Stimulated activated CD4-positive, alpha-beta T cell treated with anti-CD3 and anti-CD28 coated beads, Interleukin-4, amount 100 ng/mL, for 48 hours (primary cell): ENCODE measurements at regions not wholly inside any gene's neighbourhood (a gene's known extent, or its start where the extent isn't known, plus 50 kb on each side); places are given as distances from the start of the nearest gene placed in this dataset.
A peak's percentile ranks its signal among the peaks of the same experiment; 100 is the strongest.
"Not testable (repeated sequence)": the region's sequence is repeated elsewhere in the genome, so short reads cannot be mapped to it uniquely, and the experiment has no call there.

Experiments
- DNase-seq, 2 donors: peaks; one replicate each; pipeline ENCODE4 v3.0.0-alpha.2; 2020; ENCODE audit warnings: low read depth in 2 of 2

DNA sequence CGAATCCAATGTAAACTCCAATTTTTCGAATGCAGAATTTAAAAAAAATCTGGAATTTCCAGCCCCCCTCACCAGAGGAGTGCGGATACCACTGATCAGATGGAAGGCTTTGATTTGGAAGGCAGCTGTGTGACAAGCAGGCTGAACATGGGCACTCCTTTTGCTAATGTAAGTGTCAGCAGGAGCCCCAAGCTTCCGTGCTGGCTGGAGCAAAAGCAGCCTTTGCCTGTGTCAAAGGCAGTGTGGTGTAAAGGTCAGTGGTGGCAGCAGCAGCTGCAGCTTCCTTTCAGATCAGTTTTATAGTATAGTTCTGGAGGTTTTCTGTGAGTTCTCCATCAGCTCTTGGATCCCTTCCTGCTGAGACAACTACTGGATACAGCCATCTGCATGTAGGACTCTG, 259.9 kb downstream of the CTH start:
- no peak for DNase-seq

DNA sequence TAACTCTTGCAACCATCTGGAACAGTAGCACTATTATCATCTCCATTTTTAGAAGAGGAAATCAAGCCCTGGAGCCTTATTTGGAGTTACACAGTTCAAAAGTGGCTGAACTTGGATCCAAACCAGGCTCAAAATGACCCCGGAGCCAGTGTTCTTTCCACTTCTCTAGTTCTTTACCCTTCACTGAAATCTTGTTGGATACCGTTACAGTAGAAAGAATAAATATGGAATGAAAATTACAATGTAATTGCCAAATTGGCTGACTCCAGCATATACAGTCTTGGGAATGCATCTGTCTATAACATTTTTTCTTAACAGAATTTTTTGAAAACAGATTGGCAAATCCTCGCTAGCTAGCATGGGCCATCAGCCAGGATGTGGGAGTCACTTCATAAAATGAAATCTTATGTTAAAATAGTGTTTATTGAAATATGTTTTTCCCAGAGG, 261.4 kb downstream of the CTH start:
- DNase-seq: no peak

DNA sequence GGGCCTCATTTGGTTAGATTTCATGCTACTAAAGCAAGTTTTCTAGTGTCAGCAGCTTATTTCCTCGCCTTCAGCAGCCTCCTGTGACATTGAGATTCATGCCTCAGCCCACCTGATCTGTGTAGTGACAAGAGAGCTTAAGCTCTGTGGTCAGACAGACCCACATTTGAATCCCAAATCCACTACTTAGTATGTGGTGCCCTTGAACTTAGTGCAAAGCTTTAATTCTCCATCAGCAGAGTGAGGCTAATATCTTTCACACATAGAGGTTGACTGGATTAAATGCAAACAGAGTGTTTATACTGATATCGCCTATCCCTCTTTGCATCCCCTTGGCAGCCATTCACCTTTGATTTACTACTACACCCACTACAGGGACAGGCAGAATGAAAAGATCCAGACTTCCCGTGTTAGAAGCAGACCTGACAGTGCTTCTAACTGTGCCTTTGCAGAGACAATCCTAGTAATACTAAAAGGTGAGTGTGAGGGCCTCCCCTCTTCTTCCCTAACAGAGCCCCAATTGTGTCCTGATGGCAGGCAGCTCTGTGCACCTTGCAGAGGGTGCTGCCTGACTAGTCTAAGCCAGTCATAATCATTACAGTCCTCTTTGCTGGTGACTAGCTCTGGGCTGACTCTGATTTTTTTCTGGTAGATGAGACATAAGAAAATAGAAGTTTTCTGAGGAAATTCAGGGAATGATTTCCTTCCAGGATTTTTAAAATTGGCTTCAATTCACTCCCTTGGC, 264.0 kb downstream of the CTH start:
- DNase-seq: no peak

DNA sequence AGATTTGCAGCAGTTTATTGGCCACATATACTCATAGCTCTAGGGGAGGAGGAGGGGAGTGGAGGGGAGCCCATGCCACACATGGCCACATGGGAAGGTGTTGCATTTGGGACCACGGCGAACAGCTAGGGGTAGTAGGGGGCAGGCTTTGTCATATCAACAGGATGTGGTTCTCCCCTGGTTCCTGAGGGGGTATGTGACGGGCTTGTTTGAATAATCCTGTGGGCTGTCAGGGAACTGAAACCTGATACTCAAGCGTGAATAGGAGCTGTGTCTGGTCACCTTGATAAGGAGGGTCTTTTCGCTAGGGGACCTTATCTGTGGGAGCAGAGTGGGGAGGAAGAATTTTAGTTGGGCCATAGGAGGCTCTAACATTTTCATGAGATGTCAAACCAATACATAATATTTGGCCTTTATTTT, 264.7 kb downstream of the CTH start:
- no peak for DNase-seq

DNA sequence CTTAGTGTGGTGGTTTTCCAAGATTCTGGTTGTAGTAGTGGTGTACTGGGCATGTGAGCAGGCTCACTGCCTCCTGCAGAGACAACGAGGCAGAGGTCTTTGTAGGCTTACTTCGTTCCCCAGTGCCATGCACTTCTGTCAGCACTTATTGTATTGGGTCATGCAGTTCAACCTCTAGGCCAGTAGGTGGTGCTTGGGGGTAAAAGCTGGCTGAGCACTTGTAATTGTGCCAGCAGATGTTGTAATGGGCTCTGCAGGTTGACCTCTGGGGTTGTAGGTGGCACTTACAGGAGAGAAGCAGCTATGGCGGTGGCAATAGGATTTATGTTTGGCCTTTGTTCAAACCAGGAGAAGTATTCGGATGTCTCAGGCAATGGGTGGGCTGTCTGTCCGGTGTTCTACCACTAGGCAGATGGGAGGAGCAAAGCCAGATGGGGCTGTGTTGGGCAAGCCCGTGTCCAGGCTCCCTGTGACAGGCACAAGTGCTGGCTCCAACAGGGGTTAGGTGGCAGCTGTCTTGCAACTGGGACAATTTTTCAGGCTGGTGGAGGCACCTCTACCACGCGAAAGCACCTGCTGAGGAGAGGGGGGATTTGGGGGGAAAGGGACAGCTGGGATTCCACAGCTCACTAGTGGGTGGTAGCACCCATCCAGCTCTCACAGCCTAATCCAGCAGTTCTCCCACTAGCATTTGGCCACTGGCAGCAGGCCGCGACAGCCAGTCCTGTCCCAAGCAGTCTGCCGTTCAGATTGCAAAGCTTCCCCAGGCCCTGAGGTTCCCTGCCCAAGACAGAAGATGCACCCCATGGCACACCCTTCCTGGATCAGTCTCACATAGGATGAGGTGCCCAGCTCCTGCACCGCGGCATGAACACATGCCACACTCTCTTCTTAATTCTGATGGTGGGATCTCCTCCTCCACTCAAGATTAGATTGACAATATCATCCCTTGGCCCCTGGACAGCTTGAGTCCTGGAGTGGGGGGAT, 274.5 kb downstream of the CTH start:
- DNase-seq: peak; percentile 15 to 21

DNA sequence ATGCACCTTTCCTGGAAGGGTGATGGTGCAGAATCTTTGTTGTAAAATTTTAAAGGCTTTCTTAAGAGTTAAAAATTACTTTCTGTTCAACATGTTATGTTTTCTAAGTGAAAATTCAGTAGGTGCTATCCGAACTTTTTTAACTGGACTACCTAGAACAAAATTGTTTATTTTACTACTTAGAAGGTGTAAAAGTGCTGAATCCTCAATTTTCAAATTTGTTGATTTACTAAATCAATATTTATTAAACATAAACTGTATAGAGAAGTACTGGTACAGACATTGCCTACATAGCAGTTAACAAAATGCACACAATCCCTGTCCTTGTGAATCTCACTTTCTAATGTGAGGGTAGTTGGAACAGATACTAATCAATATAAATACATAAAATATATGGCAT, 277.5 kb downstream of the CTH start:
- DNase-seq: no peak

DNA sequence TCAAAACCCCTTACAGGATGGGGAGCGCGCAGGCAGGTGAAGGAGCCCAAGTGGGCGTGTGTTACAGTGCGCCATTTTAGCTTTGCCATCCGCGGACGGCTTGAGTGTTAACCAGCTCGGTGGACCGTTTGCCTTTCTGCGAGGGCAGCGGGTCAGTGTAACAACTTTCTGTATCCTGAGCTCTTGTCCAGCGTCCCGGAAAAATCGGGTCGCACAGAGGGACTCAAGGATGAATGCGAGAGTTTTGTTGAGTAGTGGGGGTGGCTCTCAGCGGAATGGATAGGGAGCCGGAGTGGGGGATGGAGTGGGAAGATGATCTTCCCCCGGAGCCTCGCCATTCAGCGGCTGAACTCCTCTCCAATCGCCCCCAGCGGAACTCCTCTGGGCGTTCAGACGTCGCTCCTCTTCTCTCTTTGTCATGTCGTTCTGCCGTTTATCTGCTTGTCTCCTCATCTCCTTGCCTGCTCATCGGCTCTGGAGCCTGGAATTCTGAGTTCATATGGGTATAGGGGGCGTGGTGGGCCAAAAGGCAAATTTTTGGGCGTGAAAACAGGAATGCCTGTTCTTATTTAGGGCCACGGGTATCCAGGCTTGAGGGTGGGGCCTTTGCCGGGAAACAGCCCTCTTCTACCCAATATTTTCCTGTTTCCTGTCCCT, 295.4 kb downstream of the CTH start:
- DNase-seq: no peak

DNA sequence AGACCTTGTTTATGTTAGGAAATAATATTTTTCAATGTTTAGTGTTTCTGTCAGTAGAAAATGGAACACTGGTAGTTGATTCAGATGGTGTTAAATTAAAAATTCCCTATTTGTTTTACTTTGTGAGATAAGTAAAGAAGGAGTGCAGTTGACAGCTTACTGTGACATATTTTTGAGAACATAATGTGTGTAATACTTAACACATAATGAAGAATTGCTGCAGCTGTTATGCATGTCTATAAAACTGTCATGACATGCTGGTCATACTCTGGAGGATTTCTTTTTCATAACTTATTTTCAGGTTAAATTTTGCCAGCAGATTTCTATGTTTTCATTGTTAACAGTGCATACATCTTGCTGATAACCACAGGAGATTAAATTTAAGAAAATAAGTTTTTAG, 296.1 kb downstream of the CTH start:
- no peak for DNase-seq

DNA sequence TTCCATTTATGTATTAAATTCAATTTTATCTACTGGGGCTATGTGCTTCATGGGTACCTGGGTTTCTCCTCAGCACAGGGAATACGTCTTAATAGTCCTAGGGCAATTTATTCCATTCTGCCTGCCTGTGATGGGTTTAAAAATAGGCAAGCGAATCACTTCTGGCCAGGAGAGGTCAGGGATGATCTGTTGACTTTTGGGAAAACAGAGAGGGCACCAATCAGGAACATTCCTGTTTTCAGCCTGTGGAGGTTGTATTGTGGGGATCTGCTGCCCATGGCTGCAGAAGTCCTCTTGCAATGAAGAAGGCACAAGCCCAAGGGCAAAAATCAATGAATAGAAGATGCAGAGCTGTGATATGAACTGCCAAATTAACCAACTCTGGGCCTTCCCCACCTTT, 303.1 kb downstream of the CTH start:
- no peak for DNase-seq

DNA sequence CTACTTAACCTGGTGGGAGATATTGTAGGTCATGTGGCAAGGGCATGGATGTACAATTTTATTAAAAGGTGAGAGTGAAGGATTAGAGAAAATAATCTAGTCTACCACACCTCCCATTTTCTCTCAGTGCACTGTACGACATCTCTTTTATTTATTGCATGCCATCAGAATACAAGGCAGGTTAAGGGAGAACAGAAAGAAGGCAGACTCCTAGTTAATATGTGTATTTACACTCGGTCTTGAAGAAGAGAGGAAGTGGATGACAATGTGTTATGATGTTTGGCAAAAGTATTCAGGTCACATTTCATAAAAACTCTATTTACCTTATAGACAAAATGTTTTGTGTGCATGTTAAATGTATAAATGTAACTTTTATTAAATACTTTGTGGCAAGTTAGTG, 306.1 kb downstream of the CTH start:
- no peak for DNase-seq

DNA sequence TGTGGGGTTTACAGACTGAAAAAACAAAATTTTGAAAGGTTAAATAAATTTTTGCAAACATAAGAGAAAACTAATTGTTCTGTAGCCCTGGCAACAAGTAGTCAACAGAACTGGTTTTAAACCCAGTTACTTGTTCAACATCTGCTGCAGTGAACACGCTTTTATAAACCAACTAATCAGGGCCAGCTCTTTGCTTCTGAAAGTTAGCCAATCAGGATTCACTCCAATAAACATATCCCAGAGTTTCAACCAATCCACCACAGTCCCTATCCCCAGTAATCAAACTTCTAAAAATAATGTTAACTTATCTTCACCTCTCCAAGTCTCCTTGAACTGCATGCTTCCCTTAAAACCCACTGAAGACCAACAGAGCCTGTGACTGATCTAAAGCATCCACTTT, 306.6 kb downstream of the CTH start:
- DNase-seq: no peak

DNA sequence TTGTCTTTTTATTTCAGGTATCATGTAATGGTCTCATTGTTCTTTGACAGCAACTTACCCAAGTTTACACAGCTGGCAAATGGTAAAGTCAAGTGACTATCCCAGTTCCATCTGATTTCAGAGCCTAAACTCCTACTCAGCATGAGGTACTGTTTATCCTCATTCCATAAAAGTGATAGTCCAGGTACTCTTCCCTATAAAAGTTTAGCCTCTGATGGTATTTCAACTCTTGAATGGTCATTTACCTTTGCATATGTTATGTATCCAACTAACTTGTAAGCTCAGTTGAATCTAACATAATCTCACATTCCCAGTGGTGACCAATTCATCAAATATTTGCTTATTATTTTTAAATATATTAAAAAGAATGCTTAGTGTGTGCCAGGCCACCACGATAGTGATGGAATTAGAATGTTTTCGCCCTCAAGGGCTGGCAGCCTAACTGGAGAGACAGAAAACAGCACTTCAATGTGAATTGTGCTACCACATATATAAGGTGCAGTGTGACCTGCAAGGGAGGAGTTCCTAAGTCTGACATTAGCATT, 307.1 kb downstream of the CTH start:
- no peak for DNase-seq

DNA sequence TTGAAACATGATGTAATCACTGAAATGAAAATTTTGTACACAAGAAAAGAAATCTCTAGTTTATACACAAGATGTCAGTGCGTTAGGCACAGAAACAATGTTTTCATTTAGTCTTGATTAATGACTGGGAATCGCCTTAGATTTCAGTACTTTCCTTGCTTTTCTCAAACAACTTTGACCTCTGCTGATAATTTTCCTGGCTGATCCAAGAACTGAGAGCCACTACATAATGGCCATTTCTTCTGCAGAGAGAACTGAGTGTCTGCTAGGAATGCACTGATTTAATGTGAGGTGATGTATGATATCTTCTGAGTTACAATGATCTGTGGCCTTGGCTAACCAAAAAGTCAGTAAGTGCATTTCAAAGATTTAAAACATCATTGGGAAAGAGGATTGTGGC, 308.1 kb downstream of the CTH start:
- DNase-seq: no peak

DNA sequence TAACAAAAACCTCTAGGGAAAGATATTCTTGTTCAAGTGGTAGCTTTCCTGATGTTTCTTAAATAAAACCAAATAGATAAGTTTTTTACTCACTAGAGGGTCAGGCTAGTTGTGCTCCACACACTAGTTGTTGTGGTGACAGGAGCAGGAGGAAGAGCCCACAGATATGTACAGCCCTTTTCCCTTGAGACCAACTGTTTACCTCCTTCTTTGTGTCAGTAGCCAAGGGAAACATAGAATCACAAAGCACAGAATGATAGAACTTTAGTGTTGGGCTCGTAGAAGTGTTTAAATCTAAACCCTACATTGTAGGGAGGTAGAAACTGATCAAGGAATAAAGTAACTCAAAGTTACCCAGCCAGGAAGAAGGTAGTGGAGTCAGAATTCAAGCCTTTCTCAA, 309.0 kb downstream of the CTH start:
- DNase-seq: no peak

DNA sequence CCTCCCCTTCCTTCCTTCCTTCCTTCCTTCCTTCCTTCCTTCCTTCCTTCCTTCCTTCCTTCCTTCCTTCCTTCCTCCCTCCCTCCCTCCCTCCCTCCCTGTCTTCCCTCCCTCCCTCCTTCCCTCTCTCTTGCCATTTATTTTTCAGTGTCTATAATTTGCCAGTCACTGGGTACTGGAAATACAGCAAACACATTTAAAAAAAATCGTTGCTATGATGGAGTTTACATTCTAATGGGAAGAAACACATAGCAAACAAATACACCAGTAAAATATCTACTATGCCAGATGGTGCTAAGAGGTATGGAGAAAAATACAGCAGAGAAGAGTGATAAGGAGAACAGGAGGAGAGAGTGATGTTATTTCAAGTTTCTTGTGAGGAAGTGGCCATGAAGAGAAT, 309.5 kb downstream of the CTH start:
- no peak for DNase-seq

DNA sequence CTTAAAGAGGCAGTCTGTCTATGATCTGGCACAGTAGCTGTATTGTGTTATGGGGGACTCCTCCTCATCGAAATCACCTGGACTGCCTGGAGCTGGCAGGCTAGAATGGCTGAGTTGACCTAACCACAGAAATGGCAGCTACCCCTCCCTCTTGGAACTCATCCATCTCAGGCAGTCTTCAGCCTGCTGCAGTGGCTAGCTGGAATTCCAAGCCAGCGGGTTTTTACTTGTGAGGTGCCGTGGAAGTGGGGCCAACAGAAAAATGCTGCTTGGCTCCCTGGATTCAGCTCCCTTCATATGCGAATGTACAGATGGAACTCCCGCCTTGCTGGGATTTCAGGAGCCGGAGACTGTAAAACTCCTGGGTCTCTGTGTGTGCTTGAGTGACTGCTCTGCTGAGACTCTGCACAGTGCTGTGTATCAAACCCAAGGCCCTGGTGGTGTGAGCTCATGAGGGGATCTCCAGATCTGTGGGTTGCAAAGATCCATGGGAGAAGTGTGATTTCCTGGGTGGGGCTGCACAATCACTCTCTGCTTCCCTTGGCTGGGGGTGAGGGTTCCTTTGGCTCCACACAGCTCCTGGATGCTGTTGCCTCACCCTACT, 316.9 kb downstream of the CTH start:
- DNase-seq: no peak

DNA sequence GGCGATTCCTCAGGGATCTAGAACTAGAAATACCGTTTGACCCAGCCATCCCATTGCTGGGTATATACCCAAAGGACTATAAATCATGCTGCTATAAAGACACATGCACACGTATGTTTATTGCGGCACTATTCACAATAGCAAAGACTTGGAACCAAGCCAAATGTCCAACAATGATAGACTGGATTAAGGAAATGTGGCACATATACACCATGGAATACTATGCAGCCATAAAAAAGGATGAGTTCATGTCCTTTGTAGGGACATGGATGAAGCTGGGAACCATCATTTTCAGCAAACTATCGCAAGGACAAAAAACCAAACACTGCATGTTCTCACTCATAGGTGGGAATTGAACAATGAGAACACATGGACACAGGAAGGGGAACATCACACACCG, 311.1 kb downstream of the PTGER3 start:
- DNase-seq: not testable (repeated sequence)

DNA sequence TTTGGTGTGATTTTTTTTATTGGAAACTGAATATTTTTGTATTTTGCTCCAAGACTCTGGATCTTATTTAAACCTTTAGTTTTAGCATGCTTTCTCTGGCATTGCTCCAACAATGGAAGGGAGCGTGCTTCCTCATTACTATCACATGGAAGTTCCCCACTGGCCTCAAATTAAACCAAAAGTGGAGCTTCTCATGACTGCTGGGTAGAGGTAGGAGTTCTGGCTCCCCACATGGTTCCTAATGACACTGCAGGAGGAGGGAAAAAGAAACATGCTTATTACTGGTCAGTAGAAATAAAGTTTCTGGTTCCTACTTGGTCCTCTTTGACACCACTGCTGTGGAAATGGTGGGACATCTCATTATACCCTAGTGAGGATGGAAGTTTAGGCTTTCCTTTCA, 310.5 kb downstream of the PTGER3 start:
- no peak for DNase-seq

DNA sequence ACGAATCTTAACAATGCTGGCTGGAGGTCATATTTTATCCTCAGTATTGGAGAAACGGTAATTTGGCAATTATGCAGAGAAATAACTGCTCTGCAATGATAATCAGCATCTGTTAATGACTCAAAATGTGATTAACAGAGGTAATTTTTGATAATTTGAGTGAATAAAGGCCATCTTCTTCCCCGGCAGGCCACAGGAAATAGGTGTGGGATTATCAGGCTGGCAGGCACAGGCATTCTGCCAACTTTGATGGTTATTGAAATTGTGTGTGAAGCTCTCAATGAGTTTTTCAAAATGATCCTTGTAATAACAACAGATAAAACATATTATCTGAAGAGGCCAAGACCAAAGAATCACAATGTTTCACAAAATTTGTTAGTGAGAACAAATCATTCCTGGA, 309.0 kb downstream of the PTGER3 start:
- DNase-seq: no peak

DNA sequence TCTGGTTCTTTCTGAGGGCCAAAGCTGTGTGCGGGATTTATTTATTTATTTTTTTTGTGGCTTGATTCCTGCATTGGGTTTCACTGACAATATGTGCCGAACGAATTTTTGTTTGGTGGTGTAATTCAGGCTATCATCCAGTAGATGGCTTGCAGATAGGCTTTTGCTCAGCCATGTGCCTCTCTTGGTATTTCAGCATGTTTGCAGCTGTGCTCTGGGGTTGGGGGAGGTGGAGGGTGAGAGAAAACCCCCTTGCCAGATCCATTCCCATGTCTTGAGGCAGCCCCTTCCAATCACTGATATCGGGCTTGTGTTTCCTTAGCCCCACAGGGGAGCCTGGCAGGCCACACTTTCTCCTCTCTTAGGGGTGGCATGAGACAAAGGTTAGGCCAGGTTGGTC, 302.4 kb downstream of the PTGER3 start:
- no peak for DNase-seq

DNA sequence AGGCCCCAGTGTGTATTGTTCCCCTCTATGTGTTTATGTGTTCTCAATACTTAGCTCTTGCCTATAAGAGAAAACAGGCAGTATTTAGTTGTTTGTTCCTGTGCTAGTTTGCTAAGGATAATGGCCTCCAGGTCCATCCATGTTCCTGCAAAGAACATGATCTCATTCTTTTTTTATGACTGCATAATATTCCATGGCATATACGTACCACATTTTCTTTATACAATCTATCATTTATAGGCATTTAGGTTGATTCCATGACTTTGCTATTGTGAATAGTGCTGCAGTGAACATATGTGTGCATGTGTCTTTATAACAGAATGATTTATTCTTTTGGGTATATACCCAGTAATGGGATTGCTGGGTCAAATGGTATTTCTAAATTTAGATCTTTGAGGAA, 301.6 kb downstream of the PTGER3 start:
- not testable (repeated sequence) for DNase-seq

DNA sequence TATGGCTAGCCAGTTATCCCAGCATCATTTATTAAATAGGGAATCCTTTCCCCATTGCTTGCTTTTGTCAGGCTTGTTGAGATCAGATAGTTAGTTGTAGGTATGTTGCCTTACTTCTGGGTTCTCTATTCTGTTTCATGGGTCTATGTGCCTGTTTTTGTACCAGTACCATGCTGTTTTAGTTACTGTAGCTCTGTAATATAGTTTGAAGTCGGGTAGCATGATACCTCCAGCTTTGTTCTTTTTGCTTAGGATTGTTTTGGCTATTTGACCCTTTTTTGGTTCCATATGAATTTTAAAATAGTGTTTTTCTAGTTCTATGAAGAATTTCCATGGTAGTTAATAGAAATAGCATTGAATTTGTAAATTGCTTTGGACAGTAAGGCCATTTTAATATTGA, 300.5 kb downstream of the PTGER3 start:
- not testable (repeated sequence) for DNase-seq
